Esophagus muscularis mucosa (tissue), 3 donors: ENCODE measurements at regions not wholly inside any gene's neighbourhood (a gene's known extent, or its start where the extent isn't known, plus 50 kb on each side); places are given as distances from the start of the nearest gene placed in this dataset.

Experiments
- CTCF ChIP-seq, 3 experiments: fragments of 200-600 bp in 2 of 3; fragments of 450-650 bp in 1 of 3; sonication (generic) in 2 of 3; IDR thresholded peaks; one replicate each; pipeline ENCODE4 v1.5.1; 2017 to 2019; ENCODE audit warnings: antibody characterized with exemption in 3 of 3, mild to moderate bottlenecking in 2 of 3, moderate library complexity in 1 of 3
- POLR2A ChIP-seq: fragments of 450-650 bp; IDR thresholded peaks from one replicate; pipeline ENCODE4 v1.6.1; 2017; ENCODE audit warnings: antibody characterized with exemption, moderate library complexity, mild to moderate bottlenecking, low read depth
- POLR2AphosphoS5 ChIP-seq, 2 donors: sonication (generic); formaldehyde crosslinking; IDR thresholded peaks; one replicate each; pipeline ENCODE4 v1.6.1; 2017; ENCODE audit warnings: antibody characterized with exemption in 2 of 2

DNA sequence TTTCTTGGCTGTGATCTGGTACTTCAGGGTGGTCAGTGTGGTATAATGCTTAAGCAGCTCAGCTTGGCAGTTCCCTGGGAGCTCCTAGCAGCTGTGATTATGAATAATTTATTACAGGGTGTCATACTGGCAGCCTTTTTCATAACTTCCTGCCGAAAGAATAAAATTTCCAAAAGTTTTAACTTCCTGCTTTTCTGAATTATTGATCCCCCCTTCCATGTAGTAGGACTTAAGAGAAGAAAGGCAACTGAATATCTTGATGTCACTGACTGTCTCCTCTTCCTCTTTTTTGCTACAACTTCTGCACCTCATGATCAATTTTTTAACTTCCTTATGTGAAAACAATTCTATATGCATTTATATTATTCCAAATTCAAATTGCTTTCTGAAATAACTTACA lies 74.3 kb upstream of the SPEF2 start:
- TF ChIP-seq CTCF (IDR thresholded peaks at IDR 0.05) (no peak), POLR2A (no peak), POLR2AphosphoS5 (IDR thresholded peaks at IDR 0.05) (no peak)
